K562 (cell line): ENCODE measurements at regions not wholly inside any gene's neighbourhood (a gene's known extent, or its start where the extent isn't known, plus 50 kb on each side); places are given as distances from the start of the nearest gene placed in this dataset.

ENCODE experiments used
- ATAC-seq: fragments of 200-7000 bp; cut with Tn5 transposase; 3 replicates; pipeline ENCODE4 v1.9.1; 2020; ENCODE audit warnings: moderate library complexity
- BruUV-seq: library from RNA; stranded (reverse); fragments of 400-500 nt; replicated peaks from 2 replicates; lab custom pipeline; 2021; lab: Mats Ljungman, UMichigan
- CTCF ChIA-PET: fragments of 300-600 bp; formaldehyde crosslinking; extraction: SDS; loops from one replicate; lab custom pipeline; 2021; ENCODE audit warnings: low intra/inter-chr PET ratio; lab: Yijun Ruan, JAX
- POLR2A ChIA-PET: fragments of 300-600, 350-650 bp; sonication (Branson Sonifier 250); formaldehyde crosslinking; extraction: SDS; loops from one replicate; lab custom pipeline; 2021; ENCODE audit warnings: antibody characterized with exemption, inconsistent platforms; lab: Yijun Ruan, JAX
- DNase-seq, 4 experiments: peaks; one replicate each; pipeline versions ENCODE4 v3.0.0 to v3.0.0-alpha.2; 2011 to 2018; ENCODE audit warnings: low spot score in 3 of 4, mixed read lengths in 3 of 4; ENCODE audit errors: extremely low read depth in 1 of 4
- FAIRE-seq: peaks from 2 replicates; lab custom pipeline; 2011; peaks lifted over from hg19 to GRCh38; lab: Jason Lieb, UNC
- H2AFZ ChIP-seq: 2 replicates; pipeline ENCODE4 v1.6.0; 2011; ENCODE audit warnings: low read depth, low read length, control low read depth, inconsistent platforms
- H3K27ac ChIP-seq: fragments of 200-600 bp; 3 replicates; pipeline ENCODE4 v1.8.0; 2011; ENCODE audit warnings: low read depth, mild to moderate bottlenecking, control low read depth, inconsistent platforms, low read length, moderate library complexity, mixed read lengths; ENCODE audit errors: extremely low read depth
- H3K27me3 ChIP-seq, 2 experiments: fragments of 300-600 bp in 1 of 2; 2 replicates in 1 of 2; 3 replicates in 1 of 2; pipeline versions ENCODE4 v1.6.0 to v1.8.0; 2011; ENCODE audit warnings: inconsistent platforms in 2 of 2, low read length in 2 of 2, mild to moderate bottlenecking in 1 of 2, mixed read lengths in 1 of 2, moderate library complexity in 1 of 2; ENCODE audit not compliant: control insufficient read depth in 2 of 2, insufficient read depth in 2 of 2
- H3K36me3 ChIP-seq: fragments of 300-600 bp; 3 replicates; pipeline ENCODE4 v1.8.0; 2011; ENCODE audit warnings: mild to moderate bottlenecking, low read length, inconsistent platforms; ENCODE audit not compliant: control insufficient read depth, insufficient read depth
- H3K4me1 ChIP-seq, 2 experiments: fragments of 200-600 bp in 1 of 2; replicated peaks in 1 of 2; 2 replicates in 1 of 2; 3 replicates in 1 of 2; pipeline versions ENCODE4 v1.5.1 to v1.8.0; 2011; ENCODE audit warnings: inconsistent platforms in 2 of 2, low read length in 2 of 2, mild to moderate bottlenecking in 1 of 2, mixed read lengths in 1 of 2, moderate library complexity in 1 of 2; ENCODE audit not compliant: control insufficient read depth in 2 of 2, insufficient read depth in 2 of 2
- H3K4me2 ChIP-seq: 2 replicates; pipeline ENCODE4 v1.6.1; 2011; ENCODE audit warnings: low read length, control low read depth, inconsistent platforms, mixed read lengths; ENCODE audit not compliant: insufficient read depth
- H3K4me3 ChIP-seq: fragments of 200-600 bp; sonication (generic), shearing (Covaris generic); 2 replicates; pipeline ENCODE4 v1.5.1; 2016; ENCODE audit warnings: control low read depth, inconsistent platforms
- H3K79me2 ChIP-seq: fragments of 200-600 bp; 3 replicates; pipeline ENCODE4 v1.8.0; 2011; ENCODE audit warnings: low read length, inconsistent platforms; ENCODE audit not compliant: control insufficient read depth, insufficient read depth
- H3K9ac ChIP-seq, 2 experiments: 2 replicates each; pipeline versions ENCODE4 v1.6.0 to v1.6.1; 2011; ENCODE audit warnings: low read depth in 2 of 2, low read length in 2 of 2, control low read depth in 1 of 2, inconsistent platforms in 1 of 2, mild to moderate bottlenecking in 1 of 2, mixed read lengths in 1 of 2; ENCODE audit not compliant: insufficient read depth in 1 of 2
- H3K9me1 ChIP-seq: one replicate; pipeline ENCODE4 v1.6.0; 2011; ENCODE audit warnings: inconsistent platforms, mild to moderate bottlenecking, low read length, moderate library complexity; ENCODE audit not compliant: control insufficient read depth, insufficient read depth
- H3K9me3 ChIP-seq: replicated peaks from 2 replicates; pipeline ENCODE4 v1.5.1; 2011; ENCODE audit warnings: low read depth, low read length, inconsistent platforms; ENCODE audit not compliant: control insufficient read depth, insufficient read depth
- H4K20me1 ChIP-seq: replicated peaks from 2 replicates; pipeline ENCODE4 v1.6.1; 2011; ENCODE audit warnings: low read length, inconsistent platforms, mixed read lengths; ENCODE audit not compliant: control insufficient read depth, insufficient read depth
- ETV1 ChIP-seq: fragments of 450-650 bp; conservative IDR thresholded peaks from 2 replicates; pipeline ENCODE4 v1.6.1; 2016; ENCODE audit warnings: missing genetic modification characterization, control low read depth, low read depth, missing compliant biosample characterization
- MLLT1 ChIP-seq, 2 experiments: fragments of 450-650 bp; IDR thresholded peaks; 2 replicates each; pipeline ENCODE4 v1.6.1; 2016
- ZC3H11A ChIP-seq: IDR thresholded peaks from 2 replicates; pipeline ENCODE4 v1.6.1; 2012; ENCODE audit warnings: low read depth, low read length, improper control_type of control experiment
- ZNF644 ChIP-seq: fragments of 200-800 bp; sonication (Bioruptor generic); IDR thresholded peaks from 2 replicates; pipeline ENCODE4 v1.6.1; 2016; ENCODE audit warnings: low read depth, missing genetic modification characterization, missing compliant biosample characterization
- WGBS: fragments of 100-300 bp; shearing (Covaris generic); methylation state at CpG from one replicate; pipeline ENCODE4 v1.1.6; 2016; ENCODE audit warnings: low coverage, mixed read lengths; ENCODE audit not compliant: insufficient coverage; ENCODE audit errors: missing lambda C conversion rate; 5-methylcytosine and 5-hydroxymethylcytosine counted together
- in situ Hi-C: fragments of 300-500 bp; cut with MboI; formaldehyde crosslinking; loops from 4 replicates; pipeline ENCODE4 v1.15.0; 2018; ENCODE audit warnings: inconsistent platforms, mixed read lengths
- intact Hi-C: fragments of 100-400 bp; cut with micrococcal nuclease; formaldehyde crosslinking; loops from 2 replicates; pipeline ENCODE4 v1.14.2; 2022
- TF ChIP-seq, protein P1 (sequence below): fragments of 450-650 bp; IDR thresholded peaks from 2 replicates; pipeline ENCODE4 v1.6.1; 2016; ENCODE audit warnings: antibody characterized with exemption
- TF ChIP-seq, protein P2 (sequence below): sonication (generic); formaldehyde crosslinking; IDR thresholded peaks from 2 replicates; pipeline ENCODE4 v1.8.1; 2023; ENCODE audit warnings: missing genetic modification reagents, mild to moderate bottlenecking, borderline replicate concordance

GRCh38 chr7:18387191-18387735 is 108.3 kb upstream of the HDAC9 start:
- in situ Hi-C loops (no loop called here), intact Hi-C loops (no loop called here)
- H3K4me3 ChIP-seq = no peak overlapping the region
- ChIA-PET POLR2A (no interaction called here), CTCF (no interaction called here)
- DNase-seq = no peak
- 0% methylated on average over 2 of the region's 2 CpGs for WGBS
- no TSS peak for BruUV-seq
- FAIRE-seq = no peak
- H3K79me2 ChIP-seq = no peaks in the 10 kb centered on the region
- H3K4me1 ChIP-seq = no peaks in the 10 kb centered on the region
- H3K9ac ChIP-seq = no peak overlapping the region
- no peaks in the 10 kb centered on the region for H3K9me3 ChIP-seq
- H3K9me1 ChIP-seq = no peaks in the 10 kb centered on the region
- no peak overlapping the region for H3K4me2 ChIP-seq
- H4K20me1 ChIP-seq = no peaks in the 10 kb centered on the region
- H3K36me3 ChIP-seq = no peaks in the 10 kb centered on the region
- TF ChIP-seq, protein P1, sequence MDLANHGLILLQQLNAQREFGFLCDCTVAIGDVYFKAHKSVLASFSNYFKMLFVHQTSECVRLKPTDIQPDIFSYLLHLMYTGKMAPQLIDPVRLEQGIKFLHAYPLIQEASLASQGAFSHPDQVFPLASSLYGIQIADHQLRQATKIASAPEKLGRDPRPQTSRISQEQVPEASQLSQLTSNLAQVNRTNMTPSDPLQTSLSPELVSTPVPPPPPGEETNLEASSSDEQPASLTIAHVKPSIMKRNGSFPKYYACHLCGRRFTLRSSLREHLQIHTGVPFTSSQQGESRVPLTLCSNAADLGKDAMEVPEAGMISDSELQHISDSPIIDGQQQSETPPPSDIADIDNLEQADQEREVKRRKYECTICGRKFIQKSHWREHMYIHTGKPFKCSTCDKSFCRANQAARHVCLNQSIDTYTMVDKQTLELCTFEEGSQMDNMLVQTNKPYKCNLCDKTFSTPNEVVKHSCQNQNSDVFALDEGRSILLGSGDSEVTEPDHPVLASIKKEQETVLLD = no peak
- no peak for TF ChIP-seq ZNF644 (tag)
- H3K27ac ChIP-seq = no peak overlapping the region
- no peak overlapping the region for H2AFZ ChIP-seq
- no peaks in the 10 kb centered on the region for H3K27me3 ChIP-seq
- no peak for ATAC-seq

- Histone ChIP-seq H3K4me3 (no peak overlapping the region), H2AFZ (no peak overlapping the region), H3K27me3 (no peaks in the 10 kb centered on the region), H3K9me1 (no peaks in the 10 kb centered on the region), H3K9me3 (no peaks in the 10 kb centered on the region), H3K79me2 (no peaks in the 10 kb centered on the region), H3K27ac (no peak overlapping the region), H3K4me2 (no peak overlapping the region), H3K9ac (no peak overlapping the region), H4K20me1 (no peaks in the 10 kb centered on the region), H3K4me1 (no peaks in the 10 kb centered on the region), H3K36me3 (no peaks in the 10 kb centered on the region)
- DNase-seq (no peak), ATAC-seq (no peak), FAIRE-seq (no peak)
- CTCF ChIA-PET = no interaction called here
- POLR2A ChIA-PET = no interaction called here
- BruUV-seq = no TSS peak
- in situ Hi-C loops = no loop called here
- 0% methylated on average over 3 of the region's 3 CpGs for WGBS
- no peak for TF ChIP-seq ZC3H11A
- TF ChIP-seq, protein P2, sequence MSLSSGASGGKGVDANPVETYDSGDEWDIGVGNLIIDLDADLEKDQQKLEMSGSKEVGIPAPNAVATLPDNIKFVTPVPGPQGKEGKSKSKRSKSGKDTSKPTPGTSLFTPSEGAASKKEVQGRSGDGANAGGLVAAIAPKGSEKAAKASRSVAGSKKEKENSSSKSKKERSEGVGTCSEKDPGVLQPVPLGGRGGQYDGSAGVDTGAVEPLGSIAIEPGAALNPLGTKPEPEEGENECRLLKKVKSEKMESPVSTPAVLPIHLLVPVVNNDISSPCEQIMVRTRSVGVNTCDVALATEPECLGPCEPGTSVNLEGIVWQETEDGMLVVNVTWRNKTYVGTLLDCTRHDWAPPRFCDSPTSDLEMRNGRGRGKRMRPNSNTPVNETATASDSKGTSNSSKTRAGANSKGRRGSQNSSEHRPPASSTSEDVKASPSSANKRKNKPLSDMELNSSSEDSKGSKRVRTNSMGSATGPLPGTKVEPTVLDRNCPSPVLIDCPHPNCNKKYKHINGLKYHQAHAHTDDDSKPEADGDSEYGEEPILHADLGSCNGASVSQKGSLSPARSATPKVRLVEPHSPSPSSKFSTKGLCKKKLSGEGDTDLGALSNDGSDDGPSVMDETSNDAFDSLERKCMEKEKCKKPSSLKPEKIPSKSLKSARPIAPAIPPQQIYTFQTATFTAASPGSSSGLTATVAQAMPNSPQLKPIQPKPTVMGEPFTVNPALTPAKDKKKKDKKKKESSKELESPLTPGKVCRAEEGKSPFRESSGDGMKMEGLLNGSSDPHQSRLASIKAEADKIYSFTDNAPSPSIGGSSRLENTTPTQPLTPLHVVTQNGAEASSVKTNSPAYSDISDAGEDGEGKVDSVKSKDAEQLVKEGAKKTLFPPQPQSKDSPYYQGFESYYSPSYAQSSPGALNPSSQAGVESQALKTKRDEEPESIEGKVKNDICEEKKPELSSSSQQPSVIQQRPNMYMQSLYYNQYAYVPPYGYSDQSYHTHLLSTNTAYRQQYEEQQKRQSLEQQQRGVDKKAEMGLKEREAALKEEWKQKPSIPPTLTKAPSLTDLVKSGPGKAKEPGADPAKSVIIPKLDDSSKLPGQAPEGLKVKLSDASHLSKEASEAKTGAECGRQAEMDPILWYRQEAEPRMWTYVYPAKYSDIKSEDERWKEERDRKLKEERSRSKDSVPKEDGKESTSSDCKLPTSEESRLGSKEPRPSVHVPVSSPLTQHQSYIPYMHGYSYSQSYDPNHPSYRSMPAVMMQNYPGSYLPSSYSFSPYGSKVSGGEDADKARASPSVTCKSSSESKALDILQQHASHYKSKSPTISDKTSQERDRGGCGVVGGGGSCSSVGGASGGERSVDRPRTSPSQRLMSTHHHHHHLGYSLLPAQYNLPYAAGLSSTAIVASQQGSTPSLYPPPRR (CRISPR knock-in tag) = no peak
- TF ChIP-seq ETV1 (tag) = no peak
- TF ChIP-seq MLLT1 (IDR thresholded peaks at IDR 0.05) = no peak
- intact Hi-C loops = no loop called here
These were observed 105.0 kb upstream of the HDAC9 start for GRCh38 chr7:18390535-18390907.
